ENCODE measurements at regions not wholly inside any gene's neighbourhood (a gene's known extent, or its start where the extent isn't known, plus 50 kb on each side); places are given as distances from the start of the nearest gene placed in this dataset.

GRCh38 chr18:77466890-77467289 lies 217.2 kb downstream of the GALR1 start:
- H3K4me3 ChIP-seq (ENCODE audit: low read length): no peak overlapping the region
- DNase-seq (ENCODE audit: low read depth): no peak
- no peak for TF ChIP-seq CTCF (conservative IDR thresholded peaks at IDR 0.05; ENCODE audit: low read length)

GRCh38 chr18:77469131-77469530 lies 219.5 kb downstream of the GALR1 start:
- DNase-seq (ENCODE audit: low read depth): no peak
- TF ChIP-seq CTCF (conservative IDR thresholded peaks at IDR 0.05; ENCODE audit: low read length): no peak
- no peak overlapping the region for H3K4me3 ChIP-seq (ENCODE audit: low read length)

- TF ChIP-seq CTCF (conservative IDR thresholded peaks at IDR 0.05; ENCODE audit: low read length): no peak
- no peak for DNase-seq (ENCODE audit: low read depth)
- no peak overlapping the region for H3K4me3 ChIP-seq (ENCODE audit: low read length)
These were observed 221.1 kb downstream of the GALR1 start for GRCh38 chr18:77470569-77471413.

GRCh38 chr18:77472509-77472908 lies 222.9 kb downstream of the GALR1 start:
- DNase-seq (ENCODE audit: low read depth): no peak
- TF ChIP-seq CTCF (conservative IDR thresholded peaks at IDR 0.05; ENCODE audit: low read length): no peak
- no peak overlapping the region for H3K4me3 ChIP-seq (ENCODE audit: low read length)

GRCh38 chr18:77478646-77479442 lies 229.2 kb downstream of the GALR1 start:
- no peak overlapping the region for H3K4me3 ChIP-seq (ENCODE audit: low read length)
- TF ChIP-seq CTCF (conservative IDR thresholded peaks at IDR 0.05; ENCODE audit: low read length): no peak
- DNase-seq (ENCODE audit: low read depth): no peak

- no peak for TF ChIP-seq CTCF (conservative IDR thresholded peaks at IDR 0.05; ENCODE audit: low read length)
- no peak overlapping the region for H3K4me3 ChIP-seq (ENCODE audit: low read length)
- DNase-seq (ENCODE audit: low read depth): no peak
These were observed 231.9 kb downstream of the GALR1 start for GRCh38 chr18:77481541-77481940.

Measured in AG10803 (cell line).